ENCODE measurements at regions not wholly inside any gene's neighbourhood (a gene's known extent, or its start where the extent isn't known, plus 50 kb on each side); places are given as distances from the start of the nearest gene placed in this dataset.

- no peaks in the 10 kb centered on the region for H3K4me1 Mint-ChIP-seq (ENCODE audit: low read depth)
- no peak overlapping the region for H3K4me3 Mint-ChIP-seq (ENCODE audit: unreplicated experiment)
- peaks cover 24% of the 10 kb centered on the region for H3K9me3 Mint-ChIP-seq (ENCODE audit: low read depth)
- H3K36me3 Mint-ChIP-seq (ENCODE audit: low read depth), result no peaks in the 10 kb centered on the region
- no peak overlapping the region for H3K27ac Mint-ChIP-seq (ENCODE audit: unreplicated experiment)
- H3K27me3 Mint-ChIP-seq (ENCODE audit: low read depth), result no peaks in the 10 kb centered on the region
- TF ChIP-seq, protein P1, sequence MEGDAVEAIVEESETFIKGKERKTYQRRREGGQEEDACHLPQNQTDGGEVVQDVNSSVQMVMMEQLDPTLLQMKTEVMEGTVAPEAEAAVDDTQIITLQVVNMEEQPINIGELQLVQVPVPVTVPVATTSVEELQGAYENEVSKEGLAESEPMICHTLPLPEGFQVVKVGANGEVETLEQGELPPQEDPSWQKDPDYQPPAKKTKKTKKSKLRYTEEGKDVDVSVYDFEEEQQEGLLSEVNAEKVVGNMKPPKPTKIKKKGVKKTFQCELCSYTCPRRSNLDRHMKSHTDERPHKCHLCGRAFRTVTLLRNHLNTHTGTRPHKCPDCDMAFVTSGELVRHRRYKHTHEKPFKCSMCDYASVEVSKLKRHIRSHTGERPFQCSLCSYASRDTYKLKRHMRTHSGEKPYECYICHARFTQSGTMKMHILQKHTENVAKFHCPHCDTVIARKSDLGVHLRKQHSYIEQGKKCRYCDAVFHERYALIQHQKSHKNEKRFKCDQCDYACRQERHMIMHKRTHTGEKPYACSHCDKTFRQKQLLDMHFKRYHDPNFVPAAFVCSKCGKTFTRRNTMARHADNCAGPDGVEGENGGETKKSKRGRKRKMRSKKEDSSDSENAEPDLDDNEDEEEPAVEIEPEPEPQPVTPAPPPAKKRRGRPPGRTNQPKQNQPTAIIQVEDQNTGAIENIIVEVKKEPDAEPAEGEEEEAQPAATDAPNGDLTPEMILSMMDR (IDR thresholded peaks at IDR 0.05), result no peak
- DNase-seq (ENCODE audit: low spot score), result no peak
Measured at GRCh38 chr21:23660560-23660959, 1946.7 kb downstream of the MRPL39 start.

- H3K27me3 Mint-ChIP-seq (ENCODE audit: low read depth), result no peaks in the 10 kb centered on the region
- no peak overlapping the region for H3K27ac Mint-ChIP-seq (ENCODE audit: unreplicated experiment)
- H3K36me3 Mint-ChIP-seq (ENCODE audit: low read depth), result no peaks in the 10 kb centered on the region
- no peak overlapping the region for H3K4me3 Mint-ChIP-seq (ENCODE audit: unreplicated experiment)
- TF ChIP-seq, protein P1 (IDR thresholded peaks at IDR 0.05), result no peak
- H3K4me1 Mint-ChIP-seq (ENCODE audit: low read depth), result no peaks in the 10 kb centered on the region
- peaks cover 49% of the 10 kb centered on the region for H3K9me3 Mint-ChIP-seq (ENCODE audit: low read depth)
- no peak for DNase-seq (ENCODE audit: low spot score)
Measured at GRCh38 chr21:23644768-23645167, 1962.5 kb downstream of the MRPL39 start.

- no peaks in the 10 kb centered on the region for H3K4me1 Mint-ChIP-seq (ENCODE audit: low read depth)
- no peaks in the 10 kb centered on the region for H3K27me3 Mint-ChIP-seq (ENCODE audit: low read depth)
- no peak overlapping the region for H3K4me3 Mint-ChIP-seq (ENCODE audit: unreplicated experiment)
- no peaks in the 10 kb centered on the region for H3K36me3 Mint-ChIP-seq (ENCODE audit: low read depth)
- TF ChIP-seq, protein P1 (IDR thresholded peaks at IDR 0.05), result no peak
- no peak for DNase-seq (ENCODE audit: low spot score)
- no peak overlapping the region for H3K27ac Mint-ChIP-seq (ENCODE audit: unreplicated experiment)
- peaks cover 39% of the 10 kb centered on the region for H3K9me3 Mint-ChIP-seq (ENCODE audit: low read depth)
Measured at GRCh38 chr21:23639721-23640120, 1967.6 kb downstream of the MRPL39 start.

DNA sequence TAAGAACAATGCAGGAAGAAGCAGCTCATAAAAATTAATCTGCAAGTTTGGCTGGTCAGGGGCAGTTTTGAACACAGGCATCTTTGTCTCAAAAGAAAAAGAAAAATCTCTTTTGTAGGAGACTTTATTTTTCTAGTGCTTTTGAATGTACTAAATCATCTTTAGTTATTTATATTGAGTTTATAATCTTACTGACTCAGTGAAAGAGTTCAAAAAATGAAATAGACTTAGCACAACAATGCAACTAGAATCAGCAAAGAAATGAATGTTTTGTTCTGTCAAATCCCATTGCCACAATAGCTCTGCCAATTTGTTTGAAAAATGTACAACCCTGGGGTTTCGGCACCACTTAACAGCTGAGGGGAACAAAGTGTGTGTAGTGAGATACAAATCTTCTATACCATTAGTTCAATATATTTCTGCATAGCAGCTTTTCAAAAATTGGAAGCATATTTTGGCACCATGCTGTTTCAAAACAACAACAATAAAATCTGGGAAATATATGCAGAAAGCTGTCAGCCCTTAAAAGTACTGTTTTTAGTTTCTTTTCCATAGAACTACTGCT is 1969.1 kb downstream of the MRPL39 start:
- DNase-seq (ENCODE audit: low spot score), result no peak
- Mint-ChIP-seq H3K36me3 (ENCODE audit: low read depth) (no peaks in the 10 kb centered on the region), H3K4me1 (ENCODE audit: low read depth) (no peaks in the 10 kb centered on the region), H3K9me3 (ENCODE audit: low read depth) (peaks cover 31% of the 10 kb centered on the region), H3K27ac (ENCODE audit: unreplicated experiment) (no peak overlapping the region), H3K4me3 (ENCODE audit: unreplicated experiment) (no peak overlapping the region), H3K27me3 (ENCODE audit: low read depth) (no peaks in the 10 kb centered on the region)
- TF ChIP-seq, protein P1 (IDR thresholded peaks at IDR 0.05), result no peak

- no peak for DNase-seq (ENCODE audit: low spot score)
- Mint-ChIP-seq H3K4me3 (ENCODE audit: unreplicated experiment) (no peak overlapping the region), H3K27ac (ENCODE audit: unreplicated experiment) (no peak overlapping the region), H3K4me1 (ENCODE audit: low read depth) (no peaks in the 10 kb centered on the region), H3K9me3 (ENCODE audit: low read depth) (peaks cover 15% of the 10 kb centered on the region), H3K27me3 (ENCODE audit: low read depth) (no peaks in the 10 kb centered on the region), H3K36me3 (ENCODE audit: low read depth) (no peaks in the 10 kb centered on the region)
- TF ChIP-seq, protein P1 (IDR thresholded peaks at IDR 0.05), result no peak
Measured at GRCh38 chr21:23633447-23633940, 1973.8 kb downstream of the MRPL39 start.

All from chondrocyte (in vitro differentiated cells).